CD4-positive, alpha-beta T cell treated with Interleukin-4 for 1 hour (primary cell): ENCODE measurements at regions not wholly inside any gene's neighbourhood (a gene's known extent, or its start where the extent isn't known, plus 50 kb on each side); places are given as distances from the start of the nearest gene placed in this dataset.

ENCODE experiments used
- DNase-seq, 2 donors: peaks; one replicate each; pipeline ENCODE4 v3.0.0-alpha.2; 2020 to 2022

DNA sequence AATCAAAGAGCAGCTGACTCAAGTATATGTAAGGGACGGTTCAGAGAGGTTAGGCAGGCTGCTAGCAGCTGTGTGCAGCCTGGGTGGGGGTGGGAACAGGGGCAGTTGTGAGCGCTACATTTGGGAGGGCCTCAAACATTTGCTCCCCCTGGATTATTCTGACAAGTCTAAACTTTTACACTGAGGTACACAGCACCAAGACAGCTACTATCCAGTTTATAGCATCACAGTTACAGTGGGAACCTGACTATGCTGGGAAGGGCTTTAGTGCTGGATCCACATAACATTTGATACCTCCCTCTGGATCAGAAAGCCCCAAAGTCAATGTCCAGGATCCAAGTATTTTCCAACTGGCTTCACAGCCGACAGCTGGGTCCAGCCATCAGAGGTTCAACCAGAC lies 55.8 kb upstream of the GIMD1 start:
- no peak for DNase-seq

DNA sequence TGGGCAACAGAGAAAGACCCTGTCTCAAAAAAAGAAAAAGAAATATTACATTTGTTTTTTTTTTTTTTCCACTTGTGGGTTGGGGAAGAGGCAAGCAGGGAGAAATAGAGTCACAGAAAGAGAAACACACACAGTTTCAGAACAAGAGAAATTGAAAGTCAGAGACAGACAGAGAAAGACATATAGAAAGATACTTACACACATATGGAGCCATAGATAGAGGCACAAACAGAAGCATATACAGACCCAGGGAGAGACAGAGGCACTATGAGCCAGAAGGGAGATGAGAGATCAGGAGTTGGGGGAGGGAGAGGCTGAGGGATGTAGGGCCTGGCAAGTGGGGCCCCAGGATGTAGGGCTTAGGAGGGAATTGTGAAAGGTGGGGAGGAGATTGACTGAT lies 55.2 kb upstream of the GIMD1 start:
- DNase-seq, result no peak

DNA sequence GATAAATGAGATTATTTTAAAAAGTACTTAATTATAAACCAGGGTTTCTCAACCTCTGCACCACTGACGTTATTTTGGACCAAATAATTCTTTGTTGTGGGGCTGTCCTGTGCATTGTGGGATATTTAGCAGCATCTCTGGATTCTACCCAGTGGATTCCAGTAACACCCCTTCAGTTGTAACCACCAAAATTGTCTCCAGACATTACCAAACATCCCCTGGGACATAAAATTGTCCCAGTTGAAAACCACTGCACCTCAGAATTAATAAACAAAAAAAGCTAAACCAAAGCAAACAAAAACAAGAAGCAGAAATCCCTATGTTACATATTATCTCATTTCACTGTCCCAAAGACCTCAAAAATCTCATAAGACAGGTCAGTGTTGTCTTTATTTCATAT lies 54.2 kb upstream of the GIMD1 start:
- DNase-seq, result no peak

DNA sequence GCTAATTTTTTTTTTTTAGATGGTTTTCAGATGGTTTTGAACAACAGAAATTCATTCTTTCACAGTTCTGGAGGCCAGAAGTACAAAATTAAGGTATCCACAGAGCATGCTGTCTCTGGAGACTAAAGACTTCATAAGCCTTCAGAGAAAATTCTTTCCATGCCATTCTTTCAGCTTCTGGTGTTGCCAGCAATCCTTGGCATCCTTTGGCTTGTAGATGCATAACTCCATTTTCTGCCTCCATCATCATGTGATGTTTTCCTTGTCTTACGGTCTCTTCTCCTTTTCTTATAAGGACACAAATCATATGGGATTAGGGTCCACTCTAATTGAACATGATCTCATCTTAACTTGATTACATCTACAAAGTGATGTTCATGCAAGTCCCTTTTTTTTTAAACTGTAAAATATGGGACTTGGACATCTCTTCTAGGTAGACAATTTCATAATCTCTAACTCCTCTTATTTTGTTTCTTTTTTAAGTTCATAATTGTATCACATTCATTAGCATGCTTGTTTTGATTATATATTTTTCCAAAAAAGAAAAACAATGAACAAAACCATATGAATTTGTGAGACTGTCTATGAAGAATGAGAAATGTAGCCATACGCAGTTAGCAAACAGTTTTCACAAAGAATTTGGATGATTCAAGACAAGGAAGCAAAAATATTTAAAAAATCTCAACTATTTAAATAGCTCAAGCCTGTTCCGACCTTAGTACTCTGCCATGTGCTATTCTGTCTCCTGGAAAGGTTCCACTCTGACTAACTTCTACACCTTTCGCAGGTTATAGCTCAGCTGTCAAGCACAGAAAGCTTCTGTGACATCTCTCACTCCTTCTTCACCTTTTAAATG lies 53.1 kb upstream of the GIMD1 start:
- DNase-seq, result no peak

DNA sequence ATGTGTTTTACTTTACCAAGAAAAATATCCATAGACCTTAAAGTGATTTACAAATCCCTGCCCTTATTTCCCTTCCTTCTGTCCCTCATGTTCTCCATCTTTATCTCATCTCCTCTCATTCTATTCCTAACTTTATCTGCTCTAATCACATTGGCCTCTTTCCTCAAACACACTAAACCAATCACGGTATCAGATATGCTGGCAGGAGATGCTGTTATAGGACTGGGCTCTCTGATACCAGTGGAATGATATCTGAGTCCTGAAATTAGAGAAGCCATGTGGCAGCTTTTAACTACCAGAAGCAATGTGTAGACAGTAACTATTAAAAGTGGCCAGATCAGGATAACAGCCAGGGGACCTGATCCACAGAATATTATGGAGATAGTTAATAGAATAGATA lies 49.9 kb upstream of the GIMD1 start:
- no peak for DNase-seq
